GM23338 (cell line): ENCODE measurements at regions not wholly inside any gene's neighbourhood (a gene's known extent, or its start where the extent isn't known, plus 50 kb on each side); places are given as distances from the start of the nearest gene placed in this dataset.

Source experiments
- ATAC-seq: fragments of 200-7000 bp; cut with Tn5 transposase; 3 replicates; pipeline ENCODE4 v1.9.1; 2020
- DNase-seq: peaks from one replicate; pipeline ENCODE4 v3.0.0-alpha.2; 2015; ENCODE audit warnings: low spot score
- H2AFZ ChIP-seq: fragments of 200-600 bp; sonication (generic); 2 replicates; pipeline ENCODE4 v1.8.0; 2016; ENCODE audit warnings: antibody characterized with exemption, mild to moderate bottlenecking, moderate library complexity
- H3F3A ChIP-seq: fragments of 200-600 bp; sonication (generic); replicated peaks from 2 replicates; pipeline ENCODE4 v1.8.0; 2017; ENCODE audit warnings: antibody characterized with exemption, mixed run types, low read depth
- H3K27ac ChIP-seq: fragments of 200-600 bp; sonication (generic); 2 replicates; pipeline ENCODE4 v1.6.1; 2016; ENCODE audit warnings: low read depth
- H3K27me3 ChIP-seq: fragments of 200-600 bp; sonication (generic); 2 replicates; pipeline ENCODE4 v1.8.0; 2016; ENCODE audit warnings: mild to moderate bottlenecking, mixed run types, moderate library complexity; ENCODE audit not compliant: insufficient read depth
- H3K36me3 ChIP-seq: fragments of 200-600 bp; sonication (generic); 2 replicates; pipeline ENCODE4 v1.8.0; 2016; ENCODE audit warnings: mild to moderate bottlenecking; ENCODE audit not compliant: insufficient read depth
- H3K4me1 ChIP-seq: fragments of 200-600 bp; sonication (generic); 2 replicates; pipeline ENCODE4 v1.8.0; 2016; ENCODE audit warnings: mild to moderate bottlenecking, moderate library complexity; ENCODE audit not compliant: insufficient read depth
- H3K4me2 ChIP-seq: fragments of 200-600 bp; sonication (generic); 2 replicates; pipeline ENCODE4 v1.7.1; 2017; ENCODE audit warnings: mixed run types
- H3K4me3 ChIP-seq: fragments of 200-600 bp; sonication (generic); 2 replicates; pipeline ENCODE4 v1.6.1; 2016; ENCODE audit warnings: mixed run types
- H3K79me2 ChIP-seq: fragments of 200-600 bp; sonication (generic); replicated peaks from 2 replicates; pipeline ENCODE4 v1.8.0; 2017; ENCODE audit warnings: mild to moderate bottlenecking; ENCODE audit not compliant: insufficient read depth
- H3K9me2 ChIP-seq: fragments of 200-600 bp; sonication (generic); 2 replicates; pipeline ENCODE4 v1.8.0; 2017; ENCODE audit not compliant: insufficient read depth
- H4K20me1 ChIP-seq: fragments of 200-600 bp; sonication (generic); replicated peaks from 2 replicates; pipeline ENCODE4 v1.8.0; 2017; ENCODE audit warnings: mild to moderate bottlenecking; ENCODE audit not compliant: insufficient read depth
- H3K27ac Mint-ChIP-seq: 2 replicates; pipeline ENCODE4 v1.8.0; 2020; ENCODE audit warnings: inconsistent platforms, mild to moderate bottlenecking, moderate library complexity, mixed read lengths
- H3K27me3 Mint-ChIP-seq: 3 replicates; pipeline ENCODE4 v1.8.0; 2022; ENCODE audit warnings: low read depth, mild to moderate bottlenecking, moderate library complexity, mixed read lengths, inconsistent platforms; ENCODE audit not compliant: insufficient read depth, poor library complexity
- H3K36me3 Mint-ChIP-seq: 3 replicates; pipeline ENCODE4 v1.8.0; 2021; ENCODE audit warnings: low read depth, mild to moderate bottlenecking, inconsistent platforms, moderate library complexity, mixed read lengths
- H3K4me1 Mint-ChIP-seq: 3 replicates; pipeline ENCODE4 v1.8.0; 2020; ENCODE audit warnings: mild to moderate bottlenecking, inconsistent platforms, mixed read lengths
- H3K4me3 Mint-ChIP-seq: 3 replicates; pipeline ENCODE4 v1.8.0; 2021; ENCODE audit warnings: moderate library complexity, mild to moderate bottlenecking, inconsistent platforms, mixed read lengths
- H3K9me3 Mint-ChIP-seq: 3 replicates; pipeline ENCODE4 v1.8.0; 2020; ENCODE audit warnings: moderate library complexity, mild to moderate bottlenecking, inconsistent platforms, mixed read lengths
- CREB1 ChIP-seq: fragments of 250-450 bp; sonication (Bioruptor Pico); IDR thresholded peaks from 2 replicates; pipeline ENCODE4 v1.5.0; 2020; ENCODE audit warnings: low read depth, mild to moderate bottlenecking, moderate library complexity
- EZH2phosphoT487 ChIP-seq: fragments of 200-600 bp; sonication (generic); IDR thresholded peaks from one replicate; pipeline ENCODE4 v1.8.1; 2018; ENCODE audit warnings: antibody characterized with exemption; ENCODE audit not compliant: unreplicated experiment
- JUNB ChIP-seq: IDR thresholded peaks from one replicate; pipeline ENCODE4 v1.6.1; 2016; ENCODE audit warnings: antibody characterized with exemption; ENCODE audit not compliant: unreplicated experiment
- NANOG ChIP-seq: IDR thresholded peaks from 2 replicates; pipeline ENCODE4 v1.6.1; 2016; ENCODE audit warnings: antibody characterized with exemption, borderline replicate concordance
- STAT1 ChIP-seq: IDR thresholded peaks from one replicate; pipeline ENCODE4 v1.6.1; 2016; ENCODE audit warnings: antibody characterized with exemption; ENCODE audit not compliant: unreplicated experiment
- ZNF114 ChIP-seq: fragments of 250-450 bp; sonication (Bioruptor Pico); IDR thresholded peaks from 2 replicates; pipeline ENCODE4 v1.5.0; 2020; ENCODE audit warnings: mild to moderate bottlenecking, moderate library complexity
- ZNF331 ChIP-seq: fragments of 250-450 bp; sonication (Bioruptor Pico); IDR thresholded peaks from 2 replicates; pipeline ENCODE4 v1.5.0; 2020; ENCODE audit warnings: low read depth, mild to moderate bottlenecking, moderate library complexity
- TF ChIP-seq, protein P1 (sequence below): fragments of 250-450 bp; sonication (Bioruptor Pico); IDR thresholded peaks from 2 replicates; pipeline ENCODE4 v1.5.0; 2020; ENCODE audit warnings: mild to moderate bottlenecking, moderate library complexity
- TF ChIP-seq, protein P2 (sequence below): IDR thresholded peaks from 2 replicates; pipeline ENCODE4 v1.6.1; 2016; ENCODE audit warnings: antibody characterized with exemption

DNA sequence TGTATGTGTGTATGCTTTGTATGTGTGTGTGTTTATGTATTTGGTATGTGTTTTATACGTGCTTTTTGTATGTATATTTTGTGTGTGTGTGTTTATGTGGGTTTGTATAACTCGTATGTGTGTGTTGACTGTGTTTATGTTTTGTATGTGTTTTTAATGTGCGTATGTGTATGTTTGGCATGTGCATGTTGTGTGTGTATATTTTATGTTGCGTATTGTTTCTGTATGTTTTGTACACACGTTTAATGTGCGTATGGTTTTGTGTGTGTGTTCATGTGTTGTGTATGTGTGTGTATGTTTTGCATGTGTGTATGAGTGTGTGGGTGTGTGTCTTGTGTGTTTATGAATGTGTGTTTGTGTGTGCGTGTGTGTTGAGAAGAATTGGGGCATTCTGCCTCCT is 55.2 kb upstream of the NCK2 start (continued):
- TF ChIP-seq, protein P1, sequence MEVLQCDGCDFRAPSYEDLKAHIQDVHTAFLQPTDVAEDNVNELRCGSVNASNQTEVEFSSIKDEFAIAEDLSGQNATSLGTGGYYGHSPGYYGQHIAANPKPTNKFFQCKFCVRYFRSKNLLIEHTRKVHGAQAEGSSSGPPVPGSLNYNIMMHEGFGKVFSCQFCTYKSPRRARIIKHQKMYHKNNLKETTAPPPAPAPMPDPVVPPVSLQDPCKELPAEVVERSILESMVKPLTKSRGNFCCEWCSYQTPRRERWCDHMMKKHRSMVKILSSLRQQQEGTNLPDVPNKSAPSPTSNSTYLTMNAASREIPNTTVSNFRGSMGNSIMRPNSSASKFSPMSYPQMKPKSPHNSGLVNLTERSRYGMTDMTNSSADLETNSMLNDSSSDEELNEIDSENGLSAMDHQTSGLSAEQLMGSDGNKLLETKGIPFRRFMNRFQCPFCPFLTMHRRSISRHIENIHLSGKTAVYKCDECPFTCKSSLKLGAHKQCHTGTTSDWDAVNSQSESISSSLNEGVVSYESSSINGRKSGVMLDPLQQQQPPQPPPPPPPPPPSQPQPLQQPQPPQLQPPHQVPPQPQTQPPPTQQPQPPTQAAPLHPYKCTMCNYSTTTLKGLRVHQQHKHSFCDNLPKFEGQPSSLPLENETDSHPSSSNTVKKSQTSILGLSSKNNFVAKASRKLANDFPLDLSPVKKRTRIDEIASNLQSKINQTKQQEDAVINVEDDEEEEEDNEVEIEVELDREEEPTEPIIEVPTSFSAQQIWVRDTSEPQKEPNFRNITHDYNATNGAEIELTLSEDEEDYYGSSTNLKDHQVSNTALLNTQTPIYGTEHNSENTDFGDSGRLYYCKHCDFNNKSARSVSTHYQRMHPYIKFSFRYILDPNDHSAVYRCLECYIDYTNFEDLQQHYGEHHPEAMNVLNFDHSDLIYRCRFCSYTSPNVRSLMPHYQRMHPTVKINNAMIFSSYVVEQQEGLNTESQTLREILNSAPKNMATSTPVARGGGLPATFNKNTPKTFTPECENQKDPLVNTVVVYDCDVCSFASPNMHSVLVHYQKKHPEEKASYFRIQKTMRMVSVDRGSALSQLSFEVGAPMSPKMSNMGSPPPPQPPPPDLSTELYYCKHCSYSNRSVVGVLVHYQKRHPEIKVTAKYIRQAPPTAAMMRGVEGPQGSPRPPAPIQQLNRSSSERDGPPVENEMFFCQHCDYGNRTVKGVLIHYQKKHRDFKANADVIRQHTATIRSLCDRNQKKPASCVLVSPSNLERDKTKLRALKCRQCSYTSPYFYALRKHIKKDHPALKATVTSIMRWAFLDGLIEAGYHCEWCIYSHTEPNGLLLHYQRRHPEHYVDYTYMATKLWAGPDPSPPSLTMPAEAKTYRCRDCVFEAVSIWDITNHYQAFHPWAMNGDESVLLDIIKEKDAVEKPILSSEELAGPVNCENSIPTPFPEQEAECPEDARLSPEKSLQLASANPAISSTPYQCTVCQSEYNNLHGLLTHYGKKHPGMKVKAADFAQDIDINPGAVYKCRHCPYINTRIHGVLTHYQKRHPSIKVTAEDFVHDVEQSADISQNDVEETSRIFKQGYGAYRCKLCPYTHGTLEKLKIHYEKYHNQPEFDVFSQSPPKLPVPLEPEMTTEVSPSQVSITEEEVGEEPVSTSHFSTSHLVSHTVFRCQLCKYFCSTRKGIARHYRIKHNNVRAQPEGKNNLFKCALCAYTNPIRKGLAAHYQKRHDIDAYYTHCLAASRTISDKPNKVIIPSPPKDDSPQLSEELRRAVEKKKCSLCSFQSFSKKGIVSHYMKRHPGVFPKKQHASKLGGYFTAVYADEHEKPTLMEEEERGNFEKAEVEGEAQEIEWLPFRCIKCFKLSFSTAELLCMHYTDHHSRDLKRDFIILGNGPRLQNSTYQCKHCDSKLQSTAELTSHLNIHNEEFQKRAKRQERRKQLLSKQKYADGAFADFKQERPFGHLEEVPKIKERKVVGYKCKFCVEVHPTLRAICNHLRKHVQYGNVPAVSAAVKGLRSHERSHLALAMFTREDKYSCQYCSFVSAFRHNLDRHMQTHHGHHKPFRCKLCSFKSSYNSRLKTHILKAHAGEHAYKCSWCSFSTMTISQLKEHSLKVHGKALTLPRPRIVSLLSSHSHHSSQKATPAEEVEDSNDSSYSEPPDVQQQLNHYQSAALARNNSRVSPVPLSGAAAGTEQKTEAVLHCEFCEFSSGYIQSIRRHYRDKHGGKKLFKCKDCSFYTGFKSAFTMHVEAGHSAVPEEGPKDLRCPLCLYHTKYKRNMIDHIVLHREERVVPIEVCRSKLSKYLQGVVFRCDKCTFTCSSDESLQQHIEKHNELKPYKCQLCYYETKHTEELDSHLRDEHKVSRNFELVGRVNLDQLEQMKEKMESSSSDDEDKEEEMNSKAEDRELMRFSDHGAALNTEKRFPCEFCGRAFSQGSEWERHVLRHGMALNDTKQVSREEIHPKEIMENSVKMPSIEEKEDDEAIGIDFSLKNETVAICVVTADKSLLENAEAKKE: no peak
- no peak for TF ChIP-seq ZNF331 (CRISPR knock-in tag)

DNA sequence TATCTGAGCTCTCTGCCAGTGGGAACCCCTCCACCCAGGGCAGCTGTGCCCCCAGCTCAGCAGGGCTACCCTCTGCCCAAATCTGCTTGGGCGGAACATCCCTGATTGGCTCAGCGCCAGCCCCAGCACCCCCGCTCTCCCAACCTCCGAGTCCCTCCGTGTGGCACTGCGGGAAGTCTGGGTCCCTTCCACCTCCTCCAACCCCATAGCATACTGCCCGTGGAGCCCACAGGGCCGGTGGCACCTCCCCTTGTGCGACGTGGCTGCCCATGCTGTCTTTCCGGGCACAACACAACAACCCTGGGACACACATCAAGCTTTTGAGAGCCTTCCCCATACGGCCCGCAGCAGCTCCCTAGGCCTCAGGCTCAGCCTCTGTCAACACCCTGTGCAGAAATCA is 55.8 kb upstream of the NCK2 start:
- Histone ChIP-seq H3K4me2 (no peak overlapping the region), H3K9me2 (no peaks in the 10 kb centered on the region; the same call in 1 of the 2 replicates), H2AFZ (no peak overlapping the region), H3F3A (no peaks in the 10 kb centered on the region), H3K36me3 (no peaks in the 10 kb centered on the region), H3K27ac (no peak overlapping the region), H4K20me1 (no peaks in the 10 kb centered on the region), H3K79me2 (no peaks in the 10 kb centered on the region), H3K27me3 (no peaks in the 10 kb centered on the region), H3K4me1 (no peaks in the 10 kb centered on the region), H3K4me3 (no peak overlapping the region)
- peaks cover 14% of the 10 kb centered on the region for H3K4me1 Mint-ChIP-seq
- no peak overlapping the region for H3K27ac Mint-ChIP-seq
- no peaks in the 10 kb centered on the region for H3K9me3 Mint-ChIP-seq
- ATAC-seq: no peak
- TF ChIP-seq ZNF331 (CRISPR knock-in tag): no peak
- no peak for TF ChIP-seq STAT1
- no peak for TF ChIP-seq JUNB
- TF ChIP-seq ZNF114 (CRISPR knock-in tag): no peak
- TF ChIP-seq EZH2phosphoT487: no peak
- TF ChIP-seq NANOG: no peak
- no peak for TF ChIP-seq CREB1 (CRISPR knock-in tag)
- TF ChIP-seq, protein P2, sequence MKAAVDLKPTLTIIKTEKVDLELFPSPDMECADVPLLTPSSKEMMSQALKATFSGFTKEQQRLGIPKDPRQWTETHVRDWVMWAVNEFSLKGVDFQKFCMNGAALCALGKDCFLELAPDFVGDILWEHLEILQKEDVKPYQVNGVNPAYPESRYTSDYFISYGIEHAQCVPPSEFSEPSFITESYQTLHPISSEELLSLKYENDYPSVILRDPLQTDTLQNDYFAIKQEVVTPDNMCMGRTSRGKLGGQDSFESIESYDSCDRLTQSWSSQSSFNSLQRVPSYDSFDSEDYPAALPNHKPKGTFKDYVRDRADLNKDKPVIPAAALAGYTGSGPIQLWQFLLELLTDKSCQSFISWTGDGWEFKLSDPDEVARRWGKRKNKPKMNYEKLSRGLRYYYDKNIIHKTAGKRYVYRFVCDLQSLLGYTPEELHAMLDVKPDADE: no peak
- H3K4me3 Mint-ChIP-seq: no peak overlapping the region
- H3K27me3 Mint-ChIP-seq: peaks cover 2% of the 10 kb centered on the region
- DNase-seq: no peak
- H3K36me3 Mint-ChIP-seq: no peaks in the 10 kb centered on the region
